AG09319 (cell line): ENCODE measurements at regions not wholly inside any gene's neighbourhood (a gene's known extent, or its start where the extent isn't known, plus 50 kb on each side); places are given as distances from the start of the nearest gene placed in this dataset.

Source experiments
- DNase-seq: peaks from one replicate; pipeline ENCODE4 v3.0.0-alpha.2; 2010; ENCODE audit warnings: low read depth; ENCODE audit errors: extremely low read depth
- TF ChIP-seq, protein P1 (sequence below): IDR thresholded peaks from 2 replicates; pipeline ENCODE4 v1.5.1; 2011; ENCODE audit warnings: low read depth, mild to moderate bottlenecking, inconsistent platforms, low read length, moderate library complexity

DNA sequence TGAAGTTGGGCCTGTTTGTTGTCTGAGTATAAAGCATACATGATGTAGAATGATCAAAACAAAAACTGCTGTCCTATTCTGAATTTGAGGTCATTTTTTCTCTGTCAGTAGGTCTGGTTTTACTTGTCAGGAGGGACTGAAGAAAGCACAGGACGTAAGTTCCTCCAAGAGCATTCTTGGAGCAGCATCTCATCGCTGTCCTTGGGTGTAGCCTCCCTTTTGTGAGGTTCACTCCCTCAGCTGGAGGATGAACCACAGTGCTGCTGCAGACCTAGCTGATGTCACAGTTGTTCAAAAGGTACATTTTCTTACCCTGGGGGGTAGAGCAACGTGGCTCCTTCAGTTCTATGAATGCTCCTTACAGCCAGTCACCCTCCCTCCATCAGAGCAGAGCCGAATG lies 490.0 kb upstream of the TBL1XR1 start:
- DNase-seq = no peak
- TF ChIP-seq, protein P1, sequence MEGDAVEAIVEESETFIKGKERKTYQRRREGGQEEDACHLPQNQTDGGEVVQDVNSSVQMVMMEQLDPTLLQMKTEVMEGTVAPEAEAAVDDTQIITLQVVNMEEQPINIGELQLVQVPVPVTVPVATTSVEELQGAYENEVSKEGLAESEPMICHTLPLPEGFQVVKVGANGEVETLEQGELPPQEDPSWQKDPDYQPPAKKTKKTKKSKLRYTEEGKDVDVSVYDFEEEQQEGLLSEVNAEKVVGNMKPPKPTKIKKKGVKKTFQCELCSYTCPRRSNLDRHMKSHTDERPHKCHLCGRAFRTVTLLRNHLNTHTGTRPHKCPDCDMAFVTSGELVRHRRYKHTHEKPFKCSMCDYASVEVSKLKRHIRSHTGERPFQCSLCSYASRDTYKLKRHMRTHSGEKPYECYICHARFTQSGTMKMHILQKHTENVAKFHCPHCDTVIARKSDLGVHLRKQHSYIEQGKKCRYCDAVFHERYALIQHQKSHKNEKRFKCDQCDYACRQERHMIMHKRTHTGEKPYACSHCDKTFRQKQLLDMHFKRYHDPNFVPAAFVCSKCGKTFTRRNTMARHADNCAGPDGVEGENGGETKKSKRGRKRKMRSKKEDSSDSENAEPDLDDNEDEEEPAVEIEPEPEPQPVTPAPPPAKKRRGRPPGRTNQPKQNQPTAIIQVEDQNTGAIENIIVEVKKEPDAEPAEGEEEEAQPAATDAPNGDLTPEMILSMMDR = no peak

DNA sequence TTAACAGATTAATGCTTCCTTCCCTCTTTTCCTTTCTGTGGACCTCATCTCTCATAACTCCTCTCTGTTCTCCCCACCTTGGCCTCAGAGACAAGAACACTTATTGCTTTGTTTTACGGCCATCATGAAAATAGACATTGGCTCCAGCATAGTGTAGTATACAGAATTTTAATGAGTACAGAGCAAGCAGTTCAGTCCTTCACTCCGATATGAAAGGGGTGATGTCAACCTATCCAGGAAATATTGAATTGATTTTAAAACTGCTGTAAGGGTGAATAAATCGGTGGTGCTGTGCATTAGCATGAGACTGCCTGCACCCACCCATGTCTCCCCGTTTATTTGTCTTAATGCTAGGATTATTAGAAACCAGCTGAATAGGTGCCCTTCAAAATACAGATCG lies 490.9 kb upstream of the TBL1XR1 start:
- TF ChIP-seq, protein P1 = no peak

GRCh38 chr3:177689077-177689476 lies 491.8 kb upstream of the TBL1XR1 start:
- DNase-seq = no peak
- TF ChIP-seq, protein P1 = no peak

More for the DNA sequence above, 490.9 kb upstream of the TBL1XR1 start:
- DNase-seq = no peak

- TF ChIP-seq, protein P1 = no peak
- DNase-seq = no peak
Observed at GRCh38 chr3:177689869-177690268, 492.6 kb upstream of the TBL1XR1 start.

DNA sequence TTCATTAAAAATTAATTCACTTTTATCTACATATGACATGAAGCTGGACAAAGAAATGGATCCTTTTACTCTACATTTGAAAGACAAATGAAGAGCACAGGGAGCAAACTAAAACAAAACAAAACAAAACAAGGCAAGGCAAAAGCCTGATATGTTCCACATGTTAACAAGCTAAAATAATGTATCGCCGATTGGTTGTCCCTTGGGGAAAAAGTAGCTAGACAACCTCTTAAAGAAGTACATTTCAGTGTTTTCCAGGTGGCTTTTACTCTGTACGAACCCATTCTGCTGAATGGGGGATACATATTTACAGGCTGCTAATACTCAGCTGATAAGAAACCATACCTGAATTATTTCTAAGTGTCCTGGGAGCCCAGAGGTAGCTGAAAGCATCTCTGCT lies 493.0 kb upstream of the TBL1XR1 start:
- TF ChIP-seq, protein P1 = no peak
- no peak for DNase-seq

DNA sequence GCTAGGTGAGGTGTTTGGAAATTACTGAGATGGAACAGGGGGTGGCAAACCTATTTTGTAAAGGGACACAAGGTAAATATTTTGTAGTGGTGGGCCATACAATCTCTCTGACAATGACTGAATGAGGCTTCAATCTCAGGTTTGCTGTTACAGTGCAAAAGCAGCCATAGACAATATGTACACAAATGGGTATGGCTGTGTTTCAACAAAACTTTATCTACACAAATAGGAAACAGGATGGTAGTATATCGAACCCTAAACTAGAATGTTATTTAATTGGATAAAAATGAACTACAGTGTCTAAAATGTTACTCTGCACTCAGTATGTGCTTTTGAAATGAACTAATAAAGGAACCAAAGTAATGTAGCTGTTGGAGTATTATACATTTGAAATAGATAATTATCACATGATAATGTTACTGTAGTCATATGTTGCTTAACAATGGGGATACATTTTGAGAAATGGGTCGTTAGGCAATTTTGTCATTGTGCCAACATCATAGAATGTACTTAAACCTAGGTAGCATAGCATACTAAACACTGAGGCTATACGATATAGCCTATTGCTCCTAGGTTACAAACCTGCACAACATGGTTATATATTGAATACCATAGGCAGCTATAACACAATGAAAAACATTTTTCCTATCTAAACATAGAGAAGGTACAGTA lies 495.2 kb upstream of the TBL1XR1 start:
- DNase-seq = no peak
- TF ChIP-seq, protein P1 = no peak

DNA sequence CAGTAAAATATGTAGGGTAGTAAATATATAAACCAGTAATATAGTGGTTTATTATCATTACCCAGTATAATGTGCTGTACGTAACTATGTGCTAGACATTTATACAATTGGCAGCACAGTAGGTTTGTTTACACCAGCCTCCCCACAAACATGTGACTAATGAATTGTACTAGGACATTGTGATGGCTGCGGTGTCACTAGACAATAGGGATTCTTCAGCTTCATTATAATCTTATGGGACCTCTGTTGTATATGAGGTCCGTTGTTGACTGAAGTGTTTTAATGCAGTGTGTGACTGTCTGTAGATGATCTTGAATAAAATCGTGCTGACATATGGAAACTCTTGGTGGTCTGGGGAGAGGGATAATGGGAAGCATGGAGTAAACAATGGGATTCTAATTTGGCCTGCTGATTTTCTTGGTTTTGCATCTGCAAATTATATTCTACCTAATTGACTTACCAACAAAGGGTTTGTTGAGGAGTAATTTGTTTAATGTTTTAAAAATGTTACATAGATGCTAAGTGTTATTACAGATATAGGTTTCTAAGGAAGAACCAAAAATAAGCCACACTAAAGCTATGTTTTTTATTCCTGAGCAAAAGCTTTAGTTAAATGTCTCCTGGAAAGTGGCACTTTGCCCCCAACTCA lies 496.5 kb upstream of the TBL1XR1 start:
- DNase-seq = no peak
- TF ChIP-seq, protein P1 = no peak
